Upper lobe of right lung (tissue), 1 donor: ENCODE measurements at regions not wholly inside any gene's neighbourhood (a gene's known extent, or its start where the extent isn't known, plus 50 kb on each side); places are given as distances from the start of the nearest gene placed in this dataset.

Source experiments
- ATAC-seq: fragments of 200-7000 bp; cut with Tn5 transposase; one replicate; pipeline ENCODE4 v1.9.1; 2020; ENCODE audit warnings: mild to moderate bottlenecking, moderate library complexity
- DNase-seq: peaks from one replicate; pipeline ENCODE4 v3.0.0-alpha.2; 2020
- H3K27ac ChIP-seq: fragments of 200-600 bp; one replicate; pipeline ENCODE4 v1.8.0; 2022
- H3K27me3 ChIP-seq: fragments of 200-600 bp; one replicate; pipeline ENCODE4 v1.8.0; 2022; ENCODE audit warnings: mild to moderate bottlenecking
- H3K36me3 ChIP-seq: fragments of 200-600 bp; one replicate; pipeline ENCODE4 v1.8.0; 2022
- H3K4me1 ChIP-seq: fragments of 200-600 bp; one replicate; pipeline ENCODE4 v1.8.0; 2022
- H3K4me3 ChIP-seq: fragments of 200-600 bp; one replicate; pipeline ENCODE4 v1.8.0; 2022; ENCODE audit warnings: mild to moderate bottlenecking
- H3K9me3 ChIP-seq: fragments of 200-600 bp; one replicate; pipeline ENCODE4 v1.8.0; 2022
- CTCF ChIP-seq: fragments of 200-600 bp; IDR thresholded peaks from one replicate; pipeline ENCODE4 v1.8.0; 2022; ENCODE audit warnings: antibody characterized with exemption
- intact Hi-C: fragments of 100-400 bp; cut with DNase I; formaldehyde crosslinking; loops from one replicate; pipeline ENCODE4 v1.11.0; 2022
- donor health status: DM: no; HTN: yes; CAD: no; lungs with severe emphysema.

GRCh38 chr9:126119731-126120130, 206.9 kb upstream of the MVB12B start:
- no peak for TF ChIP-seq CTCF
- no peaks in the 10 kb centered on the region for H3K4me1 ChIP-seq
- intact Hi-C loops = no loop called here
- no peaks in the 10 kb centered on the region for H3K9me3 ChIP-seq
- H3K4me3 ChIP-seq = no peak overlapping the region
- ATAC-seq = no peak
- no peaks in the 10 kb centered on the region for H3K36me3 ChIP-seq
- no peak for DNase-seq
- H3K27ac ChIP-seq = no peak overlapping the region
- peaks cover 16% of the 10 kb centered on the region for H3K27me3 ChIP-seq

- no peaks in the 10 kb centered on the region for H3K4me1 ChIP-seq
- intact Hi-C loops = no loop called here
- H3K9me3 ChIP-seq = no peaks in the 10 kb centered on the region
- peaks cover 5% of the 10 kb centered on the region for H3K27me3 ChIP-seq
- DNase-seq = no peak
- ATAC-seq = no peak
- no peaks in the 10 kb centered on the region for H3K36me3 ChIP-seq
- no peak overlapping the region for H3K27ac ChIP-seq
- no peak overlapping the region for H3K4me3 ChIP-seq
- TF ChIP-seq CTCF = no peak
Measured at GRCh38 chr9:126122901-126123616, 203.6 kb upstream of the MVB12B start.

GRCh38 chr9:126123927-126124326, 202.7 kb upstream of the MVB12B start:
- no peak overlapping the region for H3K4me3 ChIP-seq
- intact Hi-C loops = no loop called here
- TF ChIP-seq CTCF = no peak
- DNase-seq = no peak
- H3K36me3 ChIP-seq = no peaks in the 10 kb centered on the region
- no peak for ATAC-seq
- no peaks in the 10 kb centered on the region for H3K9me3 ChIP-seq
- H3K27me3 ChIP-seq = peaks cover 5% of the 10 kb centered on the region
- H3K27ac ChIP-seq = no peak overlapping the region
- H3K4me1 ChIP-seq = no peaks in the 10 kb centered on the region

GRCh38 chr9:126125177-126125576, 201.5 kb upstream of the MVB12B start:
- no peaks in the 10 kb centered on the region for H3K9me3 ChIP-seq
- H3K36me3 ChIP-seq = no peaks in the 10 kb centered on the region
- TF ChIP-seq CTCF = no peak
- peaks cover 5% of the 10 kb centered on the region for H3K27me3 ChIP-seq
- H3K27ac ChIP-seq = no peak overlapping the region
- intact Hi-C loops = no loop called here
- H3K4me3 ChIP-seq = no peak overlapping the region
- DNase-seq (no peak), ATAC-seq (no peak)
- no peaks in the 10 kb centered on the region for H3K4me1 ChIP-seq

- no peaks in the 10 kb centered on the region for H3K36me3 ChIP-seq
- ATAC-seq (no peak), DNase-seq (no peak)
- no peaks in the 10 kb centered on the region for H3K4me1 ChIP-seq
- TF ChIP-seq CTCF = no peak
- peaks cover 5% of the 10 kb centered on the region for H3K27me3 ChIP-seq
- intact Hi-C loops = no loop called here
- H3K27ac ChIP-seq = no peak overlapping the region
- no peak overlapping the region for H3K4me3 ChIP-seq
- no peaks in the 10 kb centered on the region for H3K9me3 ChIP-seq
Measured at GRCh38 chr9:126125577-126125976, 201.1 kb upstream of the MVB12B start.

GRCh38 chr9:126125992-126126409, 200.6 kb upstream of the MVB12B start:
- H3K27ac ChIP-seq = no peak overlapping the region
- H3K36me3 ChIP-seq = no peaks in the 10 kb centered on the region
- ATAC-seq (peak; percentile 11), DNase-seq (no peak)
- H3K4me1 ChIP-seq = no peaks in the 10 kb centered on the region
- peaks cover 9% of the 10 kb centered on the region for H3K27me3 ChIP-seq
- H3K9me3 ChIP-seq = no peaks in the 10 kb centered on the region
- intact Hi-C loops = no loop called here
- no peak for TF ChIP-seq CTCF
- H3K4me3 ChIP-seq = no peak overlapping the region
